GM10266 (cell line): ENCODE measurements at regions not wholly inside any gene's neighbourhood (a gene's known extent, or its start where the extent isn't known, plus 50 kb on each side); places are given as distances from the start of the nearest gene placed in this dataset.

Experiments
- DNase-seq: peaks from one replicate; pipeline ENCODE4 v3.0.0; 2012; ENCODE audit errors: extremely low spot score
- CTCF ChIP-seq: IDR thresholded peaks from 2 replicates; pipeline ENCODE4 v1.5.1; 2012; ENCODE audit warnings: mild to moderate bottlenecking, low read depth; ENCODE audit not compliant: control insufficient read depth, insufficient read depth; ENCODE audit errors: missing control alignments

DNA sequence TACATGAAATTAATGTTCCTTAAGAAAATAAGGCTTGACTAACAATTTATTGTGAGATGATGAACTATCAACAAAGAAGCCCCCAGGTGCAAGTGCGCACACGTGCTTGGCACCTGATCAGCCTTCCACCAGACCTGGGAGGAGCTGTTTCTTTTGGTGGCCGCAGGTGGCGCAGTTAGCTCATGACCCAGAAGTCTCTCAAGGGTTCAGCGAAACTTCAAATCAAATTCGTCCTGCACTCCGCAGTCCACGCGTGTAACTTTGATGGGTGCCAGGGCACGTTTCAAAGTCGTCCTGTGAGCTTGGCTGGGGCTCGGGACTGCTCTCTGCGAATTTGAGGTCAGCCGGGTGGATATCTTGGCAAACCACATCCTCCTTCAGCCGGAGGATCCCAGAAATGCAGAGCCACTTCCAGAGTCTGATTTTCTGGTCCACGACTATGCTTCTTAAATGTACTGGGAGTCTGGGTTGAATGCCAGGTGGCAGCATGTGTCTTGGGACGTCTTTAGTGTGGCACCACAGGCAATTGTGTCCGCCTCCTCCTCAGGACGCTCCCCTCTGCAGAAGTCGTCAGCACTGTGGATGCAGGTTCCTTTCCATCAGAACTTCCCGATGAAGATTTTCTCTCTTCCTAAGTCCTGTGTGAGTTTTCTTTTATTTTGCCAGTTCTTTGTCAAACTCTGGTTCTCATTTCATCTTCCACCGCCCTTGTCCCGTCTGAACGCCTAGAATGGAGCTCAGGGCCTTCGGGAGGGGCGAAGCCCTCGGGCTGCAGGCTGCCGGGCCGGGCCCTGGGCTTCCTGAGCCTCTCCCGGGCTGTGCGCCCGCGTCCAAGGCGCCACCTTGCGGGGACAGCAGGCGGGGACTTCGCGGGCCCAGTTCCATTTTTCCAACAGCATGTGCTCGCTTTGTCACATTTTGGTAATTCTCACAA lies 61.3 kb upstream of the RAPGEF4 start:
- DNase-seq: peak; percentile 59
- peak; percentile 65 for TF ChIP-seq CTCF

DNA sequence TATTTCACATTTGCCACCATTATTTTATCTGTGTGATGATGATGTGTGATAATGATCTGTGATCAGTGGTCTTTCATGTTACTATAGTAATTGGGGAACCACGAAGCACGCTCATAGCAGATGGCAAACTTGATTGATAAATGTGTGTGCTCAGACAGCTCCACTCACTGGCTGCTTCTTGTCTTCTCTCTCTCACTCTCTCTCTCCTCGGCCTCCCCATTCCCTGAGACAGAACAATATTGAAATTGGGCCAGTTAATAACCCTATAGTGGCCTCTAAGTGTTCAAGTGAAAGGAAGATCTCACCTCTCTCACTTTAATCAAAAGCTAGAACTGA lies 60.7 kb upstream of the RAPGEF4 start:
- no peak for DNase-seq
- no peak for TF ChIP-seq CTCF

DNA sequence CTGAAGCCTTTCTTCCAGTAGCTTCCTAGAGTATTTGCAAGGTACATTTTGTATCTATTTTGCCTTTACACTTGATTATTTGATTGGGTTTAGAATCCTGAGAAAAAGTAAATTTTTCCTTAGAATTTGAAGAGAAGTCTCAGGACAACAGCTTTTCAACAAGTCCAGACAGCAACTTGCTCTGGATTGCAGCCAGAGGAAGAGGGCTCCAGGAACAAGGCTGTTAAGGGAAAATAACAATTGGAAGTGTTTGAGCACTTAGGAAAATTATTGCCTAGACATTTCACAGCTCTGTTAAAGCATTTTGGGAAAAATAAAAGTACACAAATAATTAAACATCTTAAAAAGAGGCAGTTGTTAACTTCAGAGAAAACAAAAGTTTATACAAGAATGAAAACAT lies 58.3 kb upstream of the RAPGEF4 start:
- no peak for DNase-seq
- no peak for TF ChIP-seq CTCF

GRCh38 chr2:172680436-172681068 lies 55.1 kb upstream of the RAPGEF4 start:
- no peak for DNase-seq
- no peak for TF ChIP-seq CTCF

DNA sequence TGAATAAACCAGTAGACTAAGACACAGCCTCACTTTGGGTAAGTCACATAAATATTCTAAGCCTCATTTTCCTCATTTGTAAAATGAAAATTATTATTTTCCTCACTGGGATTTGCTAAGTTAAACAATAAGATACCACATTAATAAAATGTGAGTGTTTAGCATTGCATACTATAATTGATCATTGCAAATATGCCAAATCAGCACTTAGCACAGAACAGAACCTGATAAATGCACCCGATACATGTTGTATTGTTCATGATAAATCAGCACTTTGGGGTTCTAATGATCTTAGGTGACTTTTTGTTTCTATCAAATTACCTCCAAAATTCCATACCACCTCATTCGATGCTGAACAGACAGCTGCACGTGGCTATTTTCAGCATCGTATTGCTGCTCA lies 50.2 kb upstream of the RAPGEF4 start:
- TF ChIP-seq CTCF: no peak
- DNase-seq: no peak
